ENCODE measurements at regions not wholly inside any gene's neighbourhood (a gene's known extent, or its start where the extent isn't known, plus 50 kb on each side); places are given as distances from the start of the nearest gene placed in this dataset.

GRCh38 chr7:106957766-106958165, 86.7 kb upstream of the PRKAR2B start:
- H3K9ac ChIP-seq (ENCODE audit: low read length in 3 of 3): no peak overlapping the region
- no peak overlapping the region for H3K4me3 ChIP-seq (ENCODE audit: low read length in 3 of 3)
- H3K27me3 ChIP-seq (ENCODE audit: control insufficient read depth, insufficient read depth, low read length): no peaks in the 10 kb centered on the region
- TF ChIP-seq CTCF (IDR thresholded peaks at IDR 0.05; ENCODE audit: borderline replicate concordance, extremely low read depth, insufficient read depth): no peak
- H3K27ac ChIP-seq (ENCODE audit: low read depth in 2 of 2, low read length in 2 of 2): no peak overlapping the region
- H3K36me3 ChIP-seq (ENCODE audit: control insufficient read depth in 2 of 3, insufficient read depth in 3 of 3, low read length in 3 of 3): no peaks in the 10 kb centered on the region
- intact Hi-C loops (cut with DNase I): no loop called here
- H3K9me3 ChIP-seq (ENCODE audit: control insufficient read depth in 2 of 3, insufficient read depth in 1 of 3, low read length in 3 of 3): no peaks in the 10 kb centered on the region
- no peak for DNase-seq
- H3K4me1 ChIP-seq (ENCODE audit: control insufficient read depth in 2 of 3, insufficient read depth in 2 of 3, low read depth in 1 of 3, low read length in 3 of 3): no peaks in the 10 kb centered on the region
- FAIRE-seq: no peak

GRCh38 chr7:106959753-106960152, 84.8 kb upstream of the PRKAR2B start:
- H3K4me3 ChIP-seq (ENCODE audit: low read length in 3 of 3): no peak overlapping the region
- no peaks in the 10 kb centered on the region for H3K36me3 ChIP-seq (ENCODE audit: control insufficient read depth in 2 of 3, insufficient read depth in 3 of 3, low read length in 3 of 3)
- no peak overlapping the region for H3K9ac ChIP-seq (ENCODE audit: low read length in 3 of 3)
- no peaks in the 10 kb centered on the region for H3K9me3 ChIP-seq (ENCODE audit: control insufficient read depth in 2 of 3, insufficient read depth in 1 of 3, low read length in 3 of 3)
- no peaks in the 10 kb centered on the region for H3K27me3 ChIP-seq (ENCODE audit: control insufficient read depth, insufficient read depth, low read length)
- no peak for DNase-seq
- intact Hi-C loops (cut with DNase I): no loop called here
- TF ChIP-seq CTCF (IDR thresholded peaks at IDR 0.05; ENCODE audit: borderline replicate concordance, extremely low read depth, insufficient read depth): no peak
- H3K27ac ChIP-seq (ENCODE audit: low read depth in 2 of 2, low read length in 2 of 2): no peak overlapping the region
- no peaks in the 10 kb centered on the region for H3K4me1 ChIP-seq (ENCODE audit: control insufficient read depth in 2 of 3, insufficient read depth in 2 of 3, low read depth in 1 of 3, low read length in 3 of 3)
- no peak for FAIRE-seq

- H3K36me3 ChIP-seq (ENCODE audit: control insufficient read depth in 2 of 3, insufficient read depth in 3 of 3, low read length in 3 of 3): no peaks in the 10 kb centered on the region
- intact Hi-C loops (cut with DNase I): no loop called here
- FAIRE-seq: no peak
Measured at GRCh38 chr7:106962751-106963150, 81.8 kb upstream of the PRKAR2B start.

More at GRCh38 chr7:106962751-106963150, 81.8 kb upstream of the PRKAR2B start:
- Histone ChIP-seq H3K27me3 (ENCODE audit: control insufficient read depth, insufficient read depth, low read length) (no peaks in the 10 kb centered on the region), H3K9ac (ENCODE audit: low read length in 3 of 3) (no peak overlapping the region), H3K9me3 (ENCODE audit: control insufficient read depth in 2 of 3, insufficient read depth in 1 of 3, low read length in 3 of 3) (no peaks in the 10 kb centered on the region), H3K27ac (ENCODE audit: low read depth in 2 of 2, low read length in 2 of 2) (no peak overlapping the region), H3K4me1 (ENCODE audit: control insufficient read depth in 2 of 3, insufficient read depth in 2 of 3, low read depth in 1 of 3, low read length in 3 of 3) (no peaks in the 10 kb centered on the region), H3K4me3 (ENCODE audit: low read length in 3 of 3) (no peak overlapping the region)
- DNase-seq: no peak
- no peak for TF ChIP-seq CTCF (IDR thresholded peaks at IDR 0.05; ENCODE audit: borderline replicate concordance, extremely low read depth, insufficient read depth)

Measured in kidney (tissue), 13 donors.